GM21390 (cell line): ENCODE measurements at regions not wholly inside any gene's neighbourhood (a gene's known extent, or its start where the extent isn't known, plus 50 kb on each side); places are given as distances from the start of the nearest gene placed in this dataset.

Experiments used
- ATAC-seq: cut with Tn5 transposase; IDR thresholded peaks from one replicate; pipeline ENCODE4 v1.9.1; 2021; ENCODE audit not compliant: unreplicated experiment

GRCh38 chr3:67719333-67719732 is 64.9 kb upstream of the SUCLG2 start:
- ATAC-seq, result no peak

GRCh38 chr3:67715971-67716370 is 61.6 kb upstream of the SUCLG2 start:
- ATAC-seq, result no peak

GRCh38 chr3:67713764-67714469 is 59.5 kb upstream of the SUCLG2 start:
- ATAC-seq, result no peak

- no peak for ATAC-seq
These were observed 57.8 kb upstream of the SUCLG2 start for GRCh38 chr3:67712259-67712658.

GRCh38 chr3:67710396-67710795 is 56.0 kb upstream of the SUCLG2 start:
- no peak for ATAC-seq

- no peak for ATAC-seq
These were observed 52.5 kb upstream of the SUCLG2 start for GRCh38 chr3:67706934-67707333.

GRCh38 chr3:67704322-67704721 is 49.9 kb upstream of the SUCLG2 start:
- ATAC-seq, result no peak
